Neural cell (in vitro differentiated cells): ENCODE measurements at regions not wholly inside any gene's neighbourhood (a gene's known extent, or its start where the extent isn't known, plus 50 kb on each side); places are given as distances from the start of the nearest gene placed in this dataset.

ENCODE experiments used
- H2AFZ ChIP-seq: fragments of 200-600, 300-800 bp; sonication (generic), shearing (Covaris generic); 2 replicates; pipeline ENCODE4 v1.6.0; 2014; ENCODE audit warnings: low read depth, mild to moderate bottlenecking, antibody characterized with exemption, low read length, moderate library complexity
- H3F3A ChIP-seq: fragments of 200-600 bp; shearing (Covaris generic); 2 replicates; pipeline ENCODE4 v1.6.1; 2016; ENCODE audit warnings: mild to moderate bottlenecking, moderate library complexity, mixed read lengths, antibody characterized with exemption, low read length; ENCODE audit not compliant: insufficient read depth, poor library complexity, severe bottlenecking
- H3K27ac ChIP-seq: fragments of 200-600, 300-800 bp; sonication (generic), shearing (Covaris generic); 2 replicates; pipeline ENCODE4 v1.5.1; 2014; ENCODE audit warnings: mild to moderate bottlenecking, low read length, moderate library complexity
- H3K27me3 ChIP-seq: fragments of 300-800, 200-600 bp; sonication (generic), shearing (Covaris generic); 2 replicates; pipeline ENCODE4 v1.6.0; 2014; ENCODE audit warnings: mild to moderate bottlenecking, low read depth, low read length, moderate library complexity; ENCODE audit not compliant: insufficient read depth
- H3K36me3 ChIP-seq: fragments of 300-800, 200-600 bp; sonication (generic), shearing (Covaris generic); 2 replicates; pipeline ENCODE4 v1.5.1; 2014; ENCODE audit warnings: mild to moderate bottlenecking, antibody characterized with exemption, low read length, moderate library complexity; ENCODE audit not compliant: insufficient read depth
- H3K4me2 ChIP-seq: fragments of 300-800, 200-600 bp; sonication (generic), shearing (Covaris generic); 2 replicates; pipeline ENCODE4 v1.6.0; 2014; ENCODE audit warnings: mild to moderate bottlenecking, low read length
- H3K4me3 ChIP-seq: fragments of 300-800, 200-600 bp; sonication (generic), shearing (Covaris generic); 2 replicates; pipeline ENCODE4 v1.5.1; 2014; ENCODE audit warnings: mild to moderate bottlenecking, low read length, moderate library complexity
- H3K79me2 ChIP-seq: fragments of 200-600 bp; shearing (Covaris generic); replicated peaks from 2 replicates; pipeline ENCODE4 v1.6.0; 2014; ENCODE audit warnings: mild to moderate bottlenecking, low read length, moderate library complexity; ENCODE audit not compliant: insufficient read depth
- H3K9ac ChIP-seq: fragments of 300-800, 200-600 bp; sonication (generic), shearing (Covaris generic); 2 replicates; pipeline ENCODE4 v1.6.1; 2016; ENCODE audit warnings: mild to moderate bottlenecking, low read length, mixed read lengths
- H3K9me2 ChIP-seq: fragments of 200-600 bp; shearing (Covaris generic); 2 replicates; pipeline ENCODE4 v1.6.1; 2016; ENCODE audit warnings: mild to moderate bottlenecking, low read length, mixed read lengths; ENCODE audit not compliant: insufficient read depth
- H3K9me3 ChIP-seq: fragments of 200-600, 300-800 bp; sonication (generic), shearing (Covaris generic); 2 replicates; pipeline ENCODE4 v1.6.1; 2016; ENCODE audit warnings: mild to moderate bottlenecking, mixed run types, low read length, moderate library complexity, mixed read lengths
- H4K20me1 ChIP-seq: fragments of 200-600 bp; shearing (Covaris generic); 2 replicates; pipeline ENCODE4 v1.6.1; 2016; ENCODE audit warnings: mild to moderate bottlenecking, mixed run types; ENCODE audit not compliant: insufficient read depth
- EP300 ChIP-seq: fragments of 450-650 bp; conservative IDR thresholded peaks from 2 replicates; pipeline ENCODE4 v1.6.1; 2014; ENCODE audit warnings: antibody characterized with exemption, mild to moderate bottlenecking, moderate library complexity; ENCODE audit not compliant: poor library complexity, severe bottlenecking
- EZH2 ChIP-seq: fragments of 200-600, 300-800 bp; shearing (Covaris generic), sonication (generic); IDR thresholded peaks from 2 replicates; pipeline ENCODE4 v1.6.1; 2014; ENCODE audit warnings: antibody characterized with exemption, low read length, borderline replicate concordance, mild to moderate bottlenecking; ENCODE audit not compliant: insufficient read depth, poor library complexity, severe bottlenecking
- MXI1 ChIP-seq: fragments of 450-650 bp; conservative IDR thresholded peaks from 2 replicates; pipeline ENCODE4 v1.6.1; 2014; ENCODE audit warnings: antibody characterized with exemption, mild to moderate bottlenecking; ENCODE audit not compliant: poor library complexity, severe bottlenecking
- POLR2AphosphoS5 ChIP-seq: IDR thresholded peaks from 2 replicates; pipeline ENCODE4 v1.6.1; 2012
- RAD21 ChIP-seq: fragments of 450-650 bp; conservative IDR thresholded peaks from 2 replicates; pipeline ENCODE4 v1.6.1; 2014; ENCODE audit warnings: antibody characterized with exemption, mild to moderate bottlenecking, moderate library complexity
- SMC3 ChIP-seq: fragments of 450-650 bp; conservative IDR thresholded peaks from 2 replicates; pipeline ENCODE4 v1.6.1; 2014; ENCODE audit warnings: antibody characterized with exemption, mild to moderate bottlenecking, moderate library complexity; ENCODE audit not compliant: poor library complexity
- TAF1 ChIP-seq: IDR thresholded peaks from 2 replicates; pipeline ENCODE4 v1.6.1; 2012; ENCODE audit warnings: low read depth
- TF ChIP-seq, protein P1 (sequence below): fragments of 450-650 bp; IDR thresholded peaks from 2 replicates; pipeline ENCODE4 v1.5.1; 2014; ENCODE audit warnings: antibody characterized with exemption, mild to moderate bottlenecking, moderate library complexity; ENCODE audit not compliant: poor library complexity, severe bottlenecking
- TF ChIP-seq, protein P2 (sequence below): IDR thresholded peaks from 2 replicates; pipeline ENCODE4 v1.6.1; 2012; ENCODE audit warnings: borderline replicate concordance

DNA sequence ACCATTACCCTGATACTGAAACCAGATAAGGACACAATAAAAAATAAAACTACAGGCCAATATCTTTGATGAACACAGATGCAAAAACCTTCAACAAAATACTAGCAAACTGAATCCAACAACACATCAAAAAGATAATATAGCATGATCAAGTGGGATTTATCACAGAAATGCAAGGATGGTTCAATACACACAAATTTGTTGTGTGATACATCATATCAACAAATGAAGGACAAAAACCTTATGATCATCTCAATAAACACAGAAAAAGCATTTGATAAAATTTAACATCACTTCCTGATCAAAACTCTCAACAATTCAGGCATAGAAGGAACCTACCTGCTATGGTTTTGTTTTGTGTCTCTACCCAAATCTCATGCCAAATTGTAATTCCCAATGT lies 74.3 kb upstream of the VANGL1 start:
- Histone ChIP-seq H3K27me3 (no peaks in the 10 kb centered on the region), H3K9me3 (peaks cover 9% of the 10 kb centered on the region), H3K4me3 (no peak overlapping the region)

DNA sequence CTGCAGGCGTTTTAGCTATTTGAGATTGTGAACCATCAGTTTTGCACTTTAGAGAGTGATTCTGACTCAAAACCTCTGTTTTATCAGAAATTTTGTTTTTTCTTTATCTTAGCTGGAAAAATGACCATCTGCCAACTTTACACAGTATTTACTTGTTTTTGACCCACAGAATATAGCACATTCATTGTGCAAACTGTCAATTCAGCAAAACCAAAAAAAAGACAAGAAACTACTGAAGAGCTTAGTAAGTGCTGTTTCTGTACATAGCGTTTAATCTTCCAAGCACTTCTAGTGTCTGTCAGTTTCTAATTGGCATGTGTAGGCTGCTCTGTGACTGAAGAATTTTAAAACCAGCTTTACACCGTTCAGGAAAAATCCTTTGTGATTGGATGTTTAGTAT lies 76.0 kb upstream of the VANGL1 start:
- no peaks in the 10 kb centered on the region for H3K9me2 ChIP-seq
- H3K9me3 ChIP-seq, result peaks cover 9% of the 10 kb centered on the region
- H2AFZ ChIP-seq, result no peak overlapping the region
- no peak overlapping the region for H3K27ac ChIP-seq
- no peaks in the 10 kb centered on the region for H4K20me1 ChIP-seq
- no peak overlapping the region for H3K4me2 ChIP-seq
- no peaks in the 10 kb centered on the region for H3K27me3 ChIP-seq
- TF ChIP-seq POLR2AphosphoS5 (no peak), RAD21 (no peak), TAF1 (no peak), SMC3 (no peak), EP300 (no peak), MXI1 (no peak), EZH2 (no peak)
- TF ChIP-seq, protein P1, sequence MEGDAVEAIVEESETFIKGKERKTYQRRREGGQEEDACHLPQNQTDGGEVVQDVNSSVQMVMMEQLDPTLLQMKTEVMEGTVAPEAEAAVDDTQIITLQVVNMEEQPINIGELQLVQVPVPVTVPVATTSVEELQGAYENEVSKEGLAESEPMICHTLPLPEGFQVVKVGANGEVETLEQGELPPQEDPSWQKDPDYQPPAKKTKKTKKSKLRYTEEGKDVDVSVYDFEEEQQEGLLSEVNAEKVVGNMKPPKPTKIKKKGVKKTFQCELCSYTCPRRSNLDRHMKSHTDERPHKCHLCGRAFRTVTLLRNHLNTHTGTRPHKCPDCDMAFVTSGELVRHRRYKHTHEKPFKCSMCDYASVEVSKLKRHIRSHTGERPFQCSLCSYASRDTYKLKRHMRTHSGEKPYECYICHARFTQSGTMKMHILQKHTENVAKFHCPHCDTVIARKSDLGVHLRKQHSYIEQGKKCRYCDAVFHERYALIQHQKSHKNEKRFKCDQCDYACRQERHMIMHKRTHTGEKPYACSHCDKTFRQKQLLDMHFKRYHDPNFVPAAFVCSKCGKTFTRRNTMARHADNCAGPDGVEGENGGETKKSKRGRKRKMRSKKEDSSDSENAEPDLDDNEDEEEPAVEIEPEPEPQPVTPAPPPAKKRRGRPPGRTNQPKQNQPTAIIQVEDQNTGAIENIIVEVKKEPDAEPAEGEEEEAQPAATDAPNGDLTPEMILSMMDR, result no peak
- TF ChIP-seq, protein P2, sequence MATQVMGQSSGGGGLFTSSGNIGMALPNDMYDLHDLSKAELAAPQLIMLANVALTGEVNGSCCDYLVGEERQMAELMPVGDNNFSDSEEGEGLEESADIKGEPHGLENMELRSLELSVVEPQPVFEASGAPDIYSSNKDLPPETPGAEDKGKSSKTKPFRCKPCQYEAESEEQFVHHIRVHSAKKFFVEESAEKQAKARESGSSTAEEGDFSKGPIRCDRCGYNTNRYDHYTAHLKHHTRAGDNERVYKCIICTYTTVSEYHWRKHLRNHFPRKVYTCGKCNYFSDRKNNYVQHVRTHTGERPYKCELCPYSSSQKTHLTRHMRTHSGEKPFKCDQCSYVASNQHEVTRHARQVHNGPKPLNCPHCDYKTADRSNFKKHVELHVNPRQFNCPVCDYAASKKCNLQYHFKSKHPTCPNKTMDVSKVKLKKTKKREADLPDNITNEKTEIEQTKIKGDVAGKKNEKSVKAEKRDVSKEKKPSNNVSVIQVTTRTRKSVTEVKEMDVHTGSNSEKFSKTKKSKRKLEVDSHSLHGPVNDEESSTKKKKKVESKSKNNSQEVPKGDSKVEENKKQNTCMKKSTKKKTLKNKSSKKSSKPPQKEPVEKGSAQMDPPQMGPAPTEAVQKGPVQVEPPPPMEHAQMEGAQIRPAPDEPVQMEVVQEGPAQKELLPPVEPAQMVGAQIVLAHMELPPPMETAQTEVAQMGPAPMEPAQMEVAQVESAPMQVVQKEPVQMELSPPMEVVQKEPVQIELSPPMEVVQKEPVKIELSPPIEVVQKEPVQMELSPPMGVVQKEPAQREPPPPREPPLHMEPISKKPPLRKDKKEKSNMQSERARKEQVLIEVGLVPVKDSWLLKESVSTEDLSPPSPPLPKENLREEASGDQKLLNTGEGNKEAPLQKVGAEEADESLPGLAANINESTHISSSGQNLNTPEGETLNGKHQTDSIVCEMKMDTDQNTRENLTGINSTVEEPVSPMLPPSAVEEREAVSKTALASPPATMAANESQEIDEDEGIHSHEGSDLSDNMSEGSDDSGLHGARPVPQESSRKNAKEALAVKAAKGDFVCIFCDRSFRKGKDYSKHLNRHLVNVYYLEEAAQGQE, result no peak
- H3K79me2 ChIP-seq, result no peaks in the 10 kb centered on the region
- no peak overlapping the region for H3K4me3 ChIP-seq
- H3K36me3 ChIP-seq, result no peaks in the 10 kb centered on the region
- no peak overlapping the region for H3K9ac ChIP-seq
- no peaks in the 10 kb centered on the region for H3F3A ChIP-seq

More for the DNA sequence above, 74.3 kb upstream of the VANGL1 start:
- H2AFZ ChIP-seq, result no peak overlapping the region
- no peaks in the 10 kb centered on the region for H3K79me2 ChIP-seq
- H3F3A ChIP-seq, result no peaks in the 10 kb centered on the region
- H3K27ac ChIP-seq, result no peak overlapping the region
- no peak overlapping the region for H3K4me2 ChIP-seq
- TF ChIP-seq EZH2 (no peak), POLR2AphosphoS5 (no peak), SMC3 (no peak), TAF1 (no peak), RAD21 (no peak), MXI1 (no peak), EP300 (no peak)
- TF ChIP-seq, protein P2, result no peak
- TF ChIP-seq, protein P1, result no peak
- no peaks in the 10 kb centered on the region for H4K20me1 ChIP-seq
- H3K9ac ChIP-seq, result no peak overlapping the region
- H3K9me2 ChIP-seq, result no peaks in the 10 kb centered on the region
- H3K36me3 ChIP-seq, result no peaks in the 10 kb centered on the region
